KMS-11 (cell line): ENCODE measurements at regions not wholly inside any gene's neighbourhood (a gene's known extent, or its start where the extent isn't known, plus 50 kb on each side); places are given as distances from the start of the nearest gene placed in this dataset.
A peak's percentile ranks its signal among the peaks of the same experiment; 100 is the strongest.

Experiments used
- H2AFZ ChIP-seq: fragments of 200-600 bp; sonication (generic); 2 replicates; pipeline ENCODE4 v1.6.1; 2016; ENCODE audit warnings: antibody characterized with exemption, mixed run types, low read depth
- H3K27ac ChIP-seq: fragments of 200-600 bp; sonication (generic); 2 replicates; pipeline ENCODE4 v1.6.1; 2016; ENCODE audit warnings: mild to moderate bottlenecking, mixed run types
- H3K27me3 ChIP-seq: fragments of 200-600 bp; sonication (generic); 2 replicates; pipeline ENCODE4 v1.6.1; 2017; ENCODE audit warnings: mild to moderate bottlenecking, low read depth, mixed run types, moderate library complexity; ENCODE audit not compliant: insufficient read depth
- H3K36me3 ChIP-seq: fragments of 200-600 bp; sonication (generic); 2 replicates; pipeline ENCODE4 v1.6.1; 2017; ENCODE audit warnings: mild to moderate bottlenecking, mixed run types; ENCODE audit not compliant: insufficient read depth
- H3K4me1 ChIP-seq: fragments of 200-600 bp; sonication (generic); 2 replicates; pipeline ENCODE4 v1.6.1; 2016; ENCODE audit warnings: mild to moderate bottlenecking, low read depth, mixed run types; ENCODE audit not compliant: poor library complexity, severe bottlenecking
- H3K4me2 ChIP-seq: fragments of 200-600 bp; sonication (generic); 2 replicates; pipeline ENCODE4 v1.7.0; 2016; ENCODE audit warnings: mild to moderate bottlenecking, mixed run types
- H3K4me3 ChIP-seq: fragments of 200-600 bp; sonication (generic); IDR thresholded peaks from 2 replicates; pipeline ENCODE4 v1.6.1; 2017; ENCODE audit warnings: low read depth, low read length, mixed read lengths; ENCODE audit not compliant: insufficient read depth
- H3K79me2 ChIP-seq: fragments of 200-600 bp; sonication (generic); 2 replicates; pipeline ENCODE4 v1.6.1; 2016; ENCODE audit warnings: low read depth, mixed run types; ENCODE audit not compliant: insufficient read depth
- H3K9ac ChIP-seq: fragments of 200-600 bp; sonication (generic); 2 replicates; pipeline ENCODE4 v1.6.1; 2016; ENCODE audit warnings: mild to moderate bottlenecking, mixed run types
- H4K20me1 ChIP-seq: fragments of 200-600 bp; sonication (generic); 2 replicates; pipeline ENCODE4 v1.6.1; 2016; ENCODE audit warnings: mild to moderate bottlenecking, mixed run types; ENCODE audit not compliant: insufficient read depth
- CTCF ChIP-seq: fragments of 200-600 bp; sonication (generic); conservative IDR thresholded peaks from 2 replicates; pipeline ENCODE4 v1.6.1; 2017; ENCODE audit warnings: low read depth, mild to moderate bottlenecking, antibody characterized with exemption, low read length, moderate library complexity, mixed read lengths

GRCh38 chr14:49467091-49467490, 119.1 kb downstream of the RPS29 start:
- Histone ChIP-seq H4K20me1 (no peaks in the 10 kb centered on the region), H3K27ac (no peak overlapping the region), H3K36me3 (no peaks in the 10 kb centered on the region), H3K9ac (no peak overlapping the region), H3K4me1 (no peaks in the 10 kb centered on the region), H2AFZ (no peak overlapping the region), H3K4me3 (no peak overlapping the region), H3K79me2 (no peaks in the 10 kb centered on the region), H3K4me2 (no peak overlapping the region), H3K27me3 (no peaks in the 10 kb centered on the region)
- TF ChIP-seq CTCF: no peak

- H2AFZ ChIP-seq: no peak overlapping the region
- no peak overlapping the region for H3K4me3 ChIP-seq
- no peaks in the 10 kb centered on the region for H4K20me1 ChIP-seq
- H3K4me1 ChIP-seq: no peaks in the 10 kb centered on the region
- H3K9ac ChIP-seq: no peak overlapping the region
- H3K4me2 ChIP-seq: no peak overlapping the region
- no peak for TF ChIP-seq CTCF
- H3K36me3 ChIP-seq: no peaks in the 10 kb centered on the region
- no peaks in the 10 kb centered on the region for H3K27me3 ChIP-seq
- H3K27ac ChIP-seq: no peak overlapping the region
- H3K79me2 ChIP-seq: no peaks in the 10 kb centered on the region
Observed at GRCh38 chr14:49464885-49465284, 121.3 kb downstream of the RPS29 start.

- no peak for TF ChIP-seq CTCF
- Histone ChIP-seq H3K79me2 (no peaks in the 10 kb centered on the region), H3K4me1 (no peaks in the 10 kb centered on the region)
Observed at GRCh38 chr14:49463146-49463545, 123.0 kb downstream of the RPS29 start.

GRCh38 chr14:49461529-49462401, 124.4 kb downstream of the RPS29 start:
- no peaks in the 10 kb centered on the region for H3K79me2 ChIP-seq
- no peak overlapping the region for H3K27ac ChIP-seq
- no peak overlapping the region for H2AFZ ChIP-seq
- H3K4me1 ChIP-seq: no peaks in the 10 kb centered on the region
- H3K4me2 ChIP-seq: no peak overlapping the region
- H3K36me3 ChIP-seq: no peaks in the 10 kb centered on the region
- no peaks in the 10 kb centered on the region for H4K20me1 ChIP-seq
- no peak overlapping the region for H3K9ac ChIP-seq
- no peaks in the 10 kb centered on the region for H3K27me3 ChIP-seq
- TF ChIP-seq CTCF: peak; percentile 69
- H3K4me3 ChIP-seq: no peak overlapping the region

More at GRCh38 chr14:49463146-49463545, 123.0 kb downstream of the RPS29 start:
- H3K4me3 ChIP-seq: no peak overlapping the region
- no peaks in the 10 kb centered on the region for H4K20me1 ChIP-seq
- no peaks in the 10 kb centered on the region for H3K27me3 ChIP-seq
- H3K9ac ChIP-seq: no peak overlapping the region
- no peak overlapping the region for H3K4me2 ChIP-seq
- H3K27ac ChIP-seq: no peak overlapping the region
- H3K36me3 ChIP-seq: no peaks in the 10 kb centered on the region
- H2AFZ ChIP-seq: no peak overlapping the region
